ENCODE measurements at regions not wholly inside any gene's neighbourhood (a gene's known extent, or its start where the extent isn't known, plus 50 kb on each side); places are given as distances from the start of the nearest gene placed in this dataset.

- intact Hi-C loops (cut with DNase I; ENCODE audit: low total_unique reads), result no loop called here
- Histone ChIP-seq H3K27me3 (replicated peaks in 1 of 7) (peaks cover 0 to 5% (median 0%) of the 10 kb centered on the region in 7 donors), H3K27ac (no peak overlapping the region)
Observed at GRCh38 chr7:38127216-38128207, 50.5 kb upstream of the STARD3NL start.

More at GRCh38 chr7:38127216-38128207, 50.5 kb upstream of the STARD3NL start:
- Histone ChIP-seq H3K36me3 (no peaks in the 10 kb centered on the region), H3K4me3 (no peak overlapping the region), H3K4me1 (no peaks in the 10 kb centered on the region), H3K9me3 (peaks cover 0 to 5% (median 0%) of the 10 kb centered on the region in 8 donors)
- 57 to 70% (median 60%) methylated on average over 7 of the region's 7 CpGs for WGBS, 5 donors
- TF ChIP-seq POLR2AphosphoS5 (IDR thresholded peaks at IDR 0.05), result no peak
- TF ChIP-seq, protein P1, sequence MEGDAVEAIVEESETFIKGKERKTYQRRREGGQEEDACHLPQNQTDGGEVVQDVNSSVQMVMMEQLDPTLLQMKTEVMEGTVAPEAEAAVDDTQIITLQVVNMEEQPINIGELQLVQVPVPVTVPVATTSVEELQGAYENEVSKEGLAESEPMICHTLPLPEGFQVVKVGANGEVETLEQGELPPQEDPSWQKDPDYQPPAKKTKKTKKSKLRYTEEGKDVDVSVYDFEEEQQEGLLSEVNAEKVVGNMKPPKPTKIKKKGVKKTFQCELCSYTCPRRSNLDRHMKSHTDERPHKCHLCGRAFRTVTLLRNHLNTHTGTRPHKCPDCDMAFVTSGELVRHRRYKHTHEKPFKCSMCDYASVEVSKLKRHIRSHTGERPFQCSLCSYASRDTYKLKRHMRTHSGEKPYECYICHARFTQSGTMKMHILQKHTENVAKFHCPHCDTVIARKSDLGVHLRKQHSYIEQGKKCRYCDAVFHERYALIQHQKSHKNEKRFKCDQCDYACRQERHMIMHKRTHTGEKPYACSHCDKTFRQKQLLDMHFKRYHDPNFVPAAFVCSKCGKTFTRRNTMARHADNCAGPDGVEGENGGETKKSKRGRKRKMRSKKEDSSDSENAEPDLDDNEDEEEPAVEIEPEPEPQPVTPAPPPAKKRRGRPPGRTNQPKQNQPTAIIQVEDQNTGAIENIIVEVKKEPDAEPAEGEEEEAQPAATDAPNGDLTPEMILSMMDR (IDR thresholded peaks at IDR 0.05 in 8 of 11, conservative IDR thresholded peaks at IDR 0.05 in 3 of 11), result no peak
- TF ChIP-seq POLR2A (IDR thresholded peaks at IDR 0.05), result no peak
- no peak for DNase-seq

Data from spleen (tissue), 11 donors.